ENCODE measurements at regions not wholly inside any gene's neighbourhood (a gene's known extent, or its start where the extent isn't known, plus 50 kb on each side); places are given as distances from the start of the nearest gene placed in this dataset.

- DNase-seq, result peak in 1 of 2 experiments; percentile 8
These were observed 50.7 kb upstream of the PAIP2B start for GRCh38 chr2:71277536-71278103.

GRCh38 chr2:71277147-71277475 is 50.2 kb upstream of the PAIP2B start:
- DNase-seq, result no peak

- no peak for DNase-seq
These were observed 49.6 kb upstream of the PAIP2B start for GRCh38 chr2:71276311-71277146.

Measured in SHP77 (cell line).